ENCODE measurements at regions not wholly inside any gene's neighbourhood (a gene's known extent, or its start where the extent isn't known, plus 50 kb on each side); places are given as distances from the start of the nearest gene placed in this dataset.

DNA sequence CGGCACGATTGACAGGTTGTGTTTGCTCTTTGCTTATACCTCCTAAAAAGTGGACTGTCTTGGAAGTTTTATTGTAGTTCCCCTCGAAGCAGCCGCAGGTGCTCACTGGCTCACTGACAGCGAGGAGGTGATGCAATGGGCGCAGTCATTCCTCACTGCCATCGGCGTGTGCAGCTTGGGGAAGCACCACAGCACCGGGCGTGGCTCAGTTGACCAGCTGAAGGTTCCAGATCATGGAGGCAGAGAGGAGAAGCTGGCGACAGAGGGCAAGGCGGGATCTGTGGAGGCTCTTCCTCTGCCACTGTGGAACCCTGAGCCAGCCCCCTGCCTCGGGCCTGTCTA is 72.1 kb upstream of the TNRC6C start:
- DNase-seq (ENCODE audit: low spot score): no peak

DNA sequence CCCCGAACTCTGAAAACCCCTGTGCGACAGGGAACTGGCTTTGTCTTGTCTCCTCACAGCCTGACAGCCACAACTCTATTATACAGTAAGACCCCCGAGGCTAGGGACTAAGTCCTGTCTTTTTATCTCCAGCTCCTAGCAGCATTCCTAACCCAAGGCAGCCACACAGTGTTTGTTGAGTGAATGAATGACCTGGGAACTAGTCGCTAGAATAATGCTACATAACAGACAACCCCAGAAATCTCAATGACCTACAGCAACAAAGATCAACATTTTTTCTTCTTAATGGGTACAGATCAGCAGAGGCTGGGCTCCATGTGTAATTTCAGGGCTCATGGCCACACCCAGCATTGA is 71.4 kb upstream of the TNRC6C start:
- DNase-seq (ENCODE audit: low spot score): no peak

DNA sequence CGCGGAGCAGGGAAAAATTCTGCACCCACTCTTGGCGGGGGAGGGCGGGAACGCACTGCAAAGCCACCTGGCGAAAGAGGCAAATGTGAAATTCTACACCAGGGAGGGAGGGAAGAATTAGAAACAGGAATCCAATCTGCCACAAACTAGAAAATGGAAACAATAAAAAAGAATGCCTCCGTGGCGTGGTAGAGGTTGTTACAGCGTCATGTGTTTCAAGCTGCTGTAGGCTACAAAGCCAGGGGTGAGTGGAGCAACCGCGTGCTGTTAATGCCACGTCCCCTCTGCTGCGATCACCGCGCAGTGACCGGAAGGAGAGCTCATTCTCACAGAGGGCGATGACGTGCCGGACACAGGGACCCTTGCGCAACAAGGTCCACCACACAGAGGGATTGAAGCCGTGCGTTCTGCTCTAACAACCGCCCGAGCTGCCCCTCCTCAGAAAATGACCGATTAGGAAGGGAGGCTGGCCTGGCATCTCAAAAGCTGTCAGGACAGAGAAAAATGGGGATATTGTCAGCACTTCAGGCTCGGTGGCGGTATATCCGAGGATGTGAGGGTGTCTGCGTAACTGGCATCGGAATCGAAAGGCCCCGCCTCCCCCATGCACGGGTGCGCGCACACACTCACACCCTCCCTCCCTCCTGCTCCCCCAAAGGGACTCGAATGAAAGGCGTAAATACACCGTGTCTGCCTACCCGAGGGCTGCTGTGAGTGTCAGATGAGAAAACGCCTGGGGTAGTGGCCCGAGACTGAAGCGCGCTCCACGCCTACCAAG is 70.8 kb upstream of the TNRC6C start:
- DNase-seq (ENCODE audit: low spot score): peak; percentile 73

DNA sequence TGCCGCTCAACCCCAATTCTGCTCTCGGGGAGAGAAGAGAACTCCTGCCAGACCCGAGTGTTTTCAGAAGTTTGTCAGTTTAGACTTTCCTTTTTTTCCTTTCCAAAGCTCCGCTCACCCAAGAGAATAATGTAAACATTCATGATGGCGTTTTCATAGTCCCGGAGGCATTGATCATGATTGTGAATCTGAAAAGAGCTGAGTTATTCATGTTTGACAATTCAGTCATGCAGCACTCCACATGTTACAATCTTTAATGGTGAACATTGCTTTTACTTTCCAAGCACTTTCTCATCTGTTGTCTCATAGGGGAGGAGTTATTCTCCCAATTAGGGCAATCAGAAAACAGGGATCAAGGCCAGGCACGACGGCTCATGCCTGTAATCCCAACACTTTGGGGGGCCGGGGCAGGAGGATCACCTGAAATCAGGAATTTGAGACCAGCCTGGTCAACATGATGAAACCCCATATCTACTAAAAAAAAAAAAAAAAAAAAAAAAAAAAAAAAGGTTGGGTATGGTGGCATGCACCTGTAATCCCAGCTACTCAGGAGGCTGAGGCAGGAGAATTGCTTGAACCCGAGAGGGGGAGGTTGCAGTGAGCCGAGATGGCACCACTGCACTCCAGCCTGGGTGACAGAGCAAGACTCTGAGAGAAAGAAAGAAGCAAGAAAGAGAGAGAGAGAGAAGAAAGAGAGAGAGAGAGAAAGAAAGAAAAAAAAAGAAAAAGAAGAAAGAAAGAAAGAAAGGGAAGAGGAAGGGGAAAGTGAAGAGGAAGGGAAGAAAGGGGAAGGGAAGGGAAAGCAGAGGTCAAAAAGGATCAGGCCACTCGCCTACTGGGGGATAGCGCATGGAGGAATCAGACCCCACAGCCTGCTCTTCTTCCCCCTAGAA is 70.0 kb upstream of the TNRC6C start:
- DNase-seq (ENCODE audit: low spot score): no peak

DNA sequence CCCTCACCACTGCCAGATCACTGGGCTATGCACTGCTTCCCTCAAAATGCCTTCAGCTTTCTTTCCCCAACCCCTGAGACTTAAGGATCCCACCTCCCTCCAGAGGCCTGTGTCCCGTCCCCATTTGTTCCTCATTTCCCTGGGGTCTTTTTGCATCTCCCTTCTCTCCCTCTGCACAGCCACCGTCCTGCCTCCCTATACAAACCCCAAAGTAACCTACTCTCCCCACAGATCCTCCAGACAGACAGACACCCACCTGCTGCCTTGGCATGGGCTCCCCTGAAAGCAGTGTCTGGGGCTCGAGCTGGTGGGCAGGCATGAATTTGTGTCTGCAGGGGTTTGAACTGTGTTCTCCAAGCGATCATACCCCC is 69.4 kb upstream of the TNRC6C start:
- no peak for DNase-seq (ENCODE audit: low spot score)

DNA sequence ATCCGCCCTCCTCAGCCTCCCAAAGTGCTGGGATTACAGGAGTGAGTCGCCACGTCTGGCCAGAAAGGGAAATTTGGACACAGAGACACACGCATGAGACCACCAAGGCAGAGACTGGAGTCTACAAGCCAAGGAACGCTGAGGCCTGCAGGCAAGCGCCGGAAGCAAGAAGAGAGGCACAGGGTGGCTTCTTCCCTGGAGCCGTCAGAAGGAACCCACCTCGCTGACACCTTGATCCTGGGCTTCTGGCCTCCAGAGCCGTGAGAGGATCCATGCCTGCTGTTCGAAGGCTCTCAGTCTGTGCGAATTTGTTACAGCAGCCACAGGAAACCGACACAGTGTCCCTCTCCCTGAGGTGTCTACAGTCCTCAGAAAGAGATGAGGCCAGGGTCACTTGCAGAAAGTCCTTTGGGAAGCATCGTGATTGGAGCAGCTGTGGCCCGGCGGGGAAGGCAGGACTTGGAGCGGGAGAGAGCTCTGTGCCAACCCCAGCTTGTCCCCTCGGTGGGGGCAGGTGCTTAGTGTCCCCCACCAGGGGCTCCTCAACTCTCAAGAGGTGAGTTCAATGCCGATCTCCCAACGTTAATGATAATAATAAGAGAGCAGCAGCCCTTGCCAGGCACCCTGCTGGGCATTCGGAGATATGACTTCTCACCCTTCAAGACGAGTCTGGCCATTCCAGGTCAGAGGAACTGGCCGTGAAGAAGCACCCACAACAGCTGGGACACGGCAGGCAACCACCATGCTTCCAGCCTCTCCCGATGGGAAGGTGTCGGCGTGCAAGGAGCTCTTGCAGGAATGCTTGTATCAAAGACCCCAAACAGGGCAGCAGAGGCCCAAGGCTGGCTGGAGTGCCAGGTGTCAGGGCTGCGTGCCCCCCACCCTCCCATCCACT is 68.4 kb upstream of the TNRC6C start:
- DNase-seq (ENCODE audit: low spot score): no peak

DNA sequence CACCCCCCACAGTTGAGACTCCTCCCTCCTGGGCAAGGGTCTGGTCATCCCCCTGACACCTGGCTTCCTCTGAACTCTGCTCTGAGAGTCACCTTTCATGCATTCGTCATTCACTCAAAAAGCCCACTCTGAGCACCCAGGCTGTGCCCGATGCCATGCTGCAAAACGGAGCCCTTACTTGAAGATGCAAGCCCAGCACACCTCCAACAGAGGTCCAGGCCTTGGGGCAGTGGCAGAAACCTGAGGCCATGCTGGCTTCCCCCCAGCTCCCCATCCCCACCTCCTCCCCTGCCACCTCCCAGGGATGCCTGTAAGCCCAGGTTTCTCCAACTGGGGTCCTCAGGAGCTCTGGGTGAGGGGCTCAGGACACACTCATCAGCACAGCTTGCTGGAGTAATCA is 67.7 kb upstream of the TNRC6C start:
- DNase-seq (ENCODE audit: low spot score): no peak

DNA sequence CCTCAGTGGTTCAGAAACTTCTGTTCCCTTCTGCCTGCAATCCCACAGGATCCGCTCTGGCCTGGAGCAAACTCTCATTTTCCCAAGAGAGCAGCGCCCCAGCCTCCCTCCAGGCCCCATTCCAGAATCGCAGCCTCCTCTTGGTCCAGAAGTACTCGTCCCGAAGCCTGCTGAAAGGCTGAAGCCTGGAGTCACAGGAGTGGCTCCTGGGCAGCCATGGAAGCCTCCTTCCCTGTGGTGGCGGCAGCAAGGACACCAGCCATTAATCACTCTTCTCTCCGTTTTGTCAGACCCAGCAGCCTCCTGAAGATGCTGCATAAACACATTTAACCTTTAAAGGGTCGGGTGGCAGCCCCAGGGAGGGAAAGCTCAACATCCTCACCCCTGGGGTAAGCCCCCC is 66.9 kb upstream of the TNRC6C start:
- no peak for DNase-seq (ENCODE audit: low spot score)

DNA sequence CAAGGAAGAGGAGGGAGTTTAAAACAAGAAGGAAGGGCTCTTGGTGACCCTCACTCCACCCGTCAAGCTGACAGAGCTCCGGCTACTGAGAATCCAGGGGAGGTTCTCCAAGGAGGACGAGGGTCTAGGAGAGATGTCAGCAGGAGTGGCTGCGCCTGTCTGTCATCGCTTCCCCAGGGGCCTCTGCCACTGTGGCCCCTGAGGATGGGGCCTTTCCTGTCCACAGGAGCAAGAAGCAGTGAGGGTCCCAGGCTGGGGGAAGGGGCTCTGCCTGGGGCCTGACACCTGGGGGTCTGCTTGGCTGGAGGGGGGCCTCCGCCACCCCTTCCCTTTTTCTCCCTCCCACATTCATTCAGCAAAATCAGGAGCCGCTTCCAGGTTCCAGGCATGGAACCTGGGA is 66.5 kb upstream of the TNRC6C start:
- DNase-seq (ENCODE audit: low spot score): no peak

DNA sequence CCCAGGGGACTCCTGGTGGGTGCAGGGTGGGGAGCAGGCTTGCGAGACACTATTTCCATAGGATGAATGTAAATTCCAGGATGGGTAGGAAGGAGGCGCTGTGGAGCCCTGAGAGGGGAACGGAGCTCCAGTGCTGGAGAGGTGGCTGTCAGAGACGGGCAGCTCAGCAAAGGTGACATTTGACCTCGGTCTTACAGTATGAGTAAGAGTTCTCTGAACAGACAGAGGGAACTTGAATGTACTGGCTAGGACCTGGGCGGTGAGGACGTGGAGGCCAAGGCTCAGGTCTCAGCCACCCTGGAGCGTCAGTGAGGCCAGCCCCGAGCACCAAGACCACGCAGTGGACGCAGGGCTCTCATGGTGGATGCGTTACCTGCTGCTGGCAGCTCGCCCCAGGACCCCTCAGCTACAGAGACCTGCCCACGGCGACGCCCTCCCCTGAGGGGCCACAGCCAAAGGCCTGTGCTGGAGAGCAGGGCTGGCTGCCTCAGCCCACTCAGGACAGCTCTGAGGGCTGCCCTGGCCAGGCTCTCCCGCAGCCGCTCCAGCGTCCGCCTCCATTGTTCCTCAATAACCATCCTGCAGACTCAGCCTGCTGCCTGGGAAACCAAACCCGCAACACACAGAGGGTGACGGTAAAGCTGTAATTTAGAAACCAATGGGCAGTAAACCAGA is 65.9 kb upstream of the TNRC6C start:
- DNase-seq (ENCODE audit: low spot score): no peak

DNA sequence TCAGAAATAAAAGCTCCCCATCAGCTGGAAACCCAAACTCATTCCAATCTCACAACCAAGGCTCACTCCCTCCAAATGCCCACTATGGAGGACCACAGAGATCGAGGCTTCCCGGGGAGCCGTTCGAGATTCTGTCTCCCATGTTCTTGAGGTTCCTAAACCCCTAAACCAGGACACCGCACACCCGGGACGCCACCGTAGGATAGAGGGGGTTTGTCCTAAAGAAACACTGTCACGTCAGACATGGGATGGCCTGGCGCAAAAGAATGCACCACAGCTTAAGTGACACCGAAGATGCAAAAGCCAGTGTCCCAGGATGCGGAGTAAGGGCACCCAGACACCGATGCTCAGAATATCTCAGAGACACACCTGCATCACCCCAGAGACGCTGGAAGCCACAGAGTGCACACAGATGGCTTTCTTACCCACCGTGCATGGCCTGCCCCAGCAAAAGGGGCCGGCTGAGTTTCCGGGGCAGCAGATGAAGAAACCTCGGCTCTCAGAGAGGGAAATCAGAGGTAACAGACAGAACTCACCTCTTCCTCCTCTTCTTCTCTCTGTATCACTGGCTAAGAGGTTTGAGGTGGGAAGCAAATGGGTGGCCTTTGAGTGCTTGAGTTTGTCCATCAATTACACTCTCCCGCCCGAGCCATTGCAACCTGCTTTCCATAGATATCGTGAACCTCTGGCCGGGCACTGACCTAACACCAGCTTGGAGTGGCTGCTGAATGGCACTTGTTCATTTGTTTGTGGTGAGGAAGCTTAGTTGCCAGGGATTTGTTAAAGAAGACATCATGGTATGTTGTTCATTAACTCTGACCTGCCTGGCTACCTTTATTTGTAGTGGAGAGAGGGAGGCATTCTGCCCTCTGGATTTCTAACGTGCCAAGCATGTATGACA is 65.1 kb upstream of the TNRC6C start:
- no peak for DNase-seq (ENCODE audit: low spot score)

DNA sequence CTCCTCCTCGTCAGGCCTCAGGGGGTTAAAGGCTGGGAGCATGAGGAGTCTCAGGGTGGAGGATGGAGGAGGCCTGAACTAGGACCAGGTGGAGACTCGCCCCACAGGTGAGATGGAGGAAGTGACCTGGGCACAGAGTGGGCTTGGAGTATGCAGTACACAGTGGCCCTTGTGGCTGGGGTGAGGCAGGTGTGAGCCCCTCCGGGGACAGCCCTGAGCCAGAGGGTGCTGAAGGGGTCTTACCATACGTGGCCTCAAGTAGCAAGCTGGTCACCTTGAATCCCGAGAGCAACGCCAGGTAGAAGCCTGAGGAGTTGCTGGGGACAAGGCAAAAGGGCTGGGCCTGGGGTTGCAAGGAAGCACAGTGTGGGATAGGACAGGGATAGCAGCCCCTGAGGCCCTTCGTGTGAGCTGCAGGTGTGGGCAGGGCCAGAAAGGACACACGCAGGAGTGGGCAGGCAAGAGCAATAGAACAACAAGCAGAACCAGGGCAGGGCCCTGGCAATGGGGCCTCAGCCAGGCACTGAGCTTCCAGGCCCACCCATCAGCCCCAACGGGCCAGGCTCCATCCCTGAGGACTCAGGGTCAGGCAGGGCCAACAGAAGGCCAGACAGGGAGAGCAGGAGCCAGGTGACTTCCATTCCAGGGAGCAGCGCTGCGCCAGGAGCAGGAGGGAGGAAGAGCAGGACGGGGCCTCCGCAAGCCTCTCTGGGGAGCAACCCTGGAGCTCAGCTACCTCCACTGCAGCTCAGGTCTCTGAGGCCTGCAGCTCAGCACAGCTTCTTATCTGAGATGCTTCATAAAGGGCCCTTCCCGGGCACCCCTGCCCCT is 64.2 kb upstream of the TNRC6C start:
- DNase-seq (ENCODE audit: low spot score): no peak

DNA sequence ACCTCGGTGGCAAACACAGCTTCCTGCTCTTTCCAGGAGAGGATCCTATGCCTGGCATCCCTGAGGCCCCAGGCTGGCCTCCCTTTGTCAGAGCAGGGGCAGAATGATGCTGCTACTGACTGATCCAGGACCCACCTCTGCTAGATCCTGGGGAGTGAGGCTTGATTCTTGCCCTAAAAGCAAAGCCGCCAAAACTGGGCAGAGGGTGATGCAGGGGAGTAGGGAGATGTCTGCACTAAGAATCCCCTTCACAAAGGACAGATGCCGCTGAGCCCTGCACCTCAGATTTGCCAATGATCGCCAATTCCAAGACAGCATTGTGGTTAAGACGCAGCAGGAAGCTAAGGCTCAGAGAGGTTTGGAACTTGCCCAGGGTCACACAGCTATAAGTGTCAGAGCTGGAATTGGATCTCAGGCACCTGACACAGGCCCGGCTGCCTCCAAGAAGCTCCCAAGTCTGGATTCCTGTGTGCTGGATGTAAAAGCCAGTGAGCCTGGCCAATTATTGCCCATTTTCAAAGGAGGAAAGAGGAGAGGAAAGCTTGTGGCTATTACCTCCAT is 60.7 kb upstream of the TNRC6C start:
- DNase-seq (ENCODE audit: low spot score): no peak

DNA sequence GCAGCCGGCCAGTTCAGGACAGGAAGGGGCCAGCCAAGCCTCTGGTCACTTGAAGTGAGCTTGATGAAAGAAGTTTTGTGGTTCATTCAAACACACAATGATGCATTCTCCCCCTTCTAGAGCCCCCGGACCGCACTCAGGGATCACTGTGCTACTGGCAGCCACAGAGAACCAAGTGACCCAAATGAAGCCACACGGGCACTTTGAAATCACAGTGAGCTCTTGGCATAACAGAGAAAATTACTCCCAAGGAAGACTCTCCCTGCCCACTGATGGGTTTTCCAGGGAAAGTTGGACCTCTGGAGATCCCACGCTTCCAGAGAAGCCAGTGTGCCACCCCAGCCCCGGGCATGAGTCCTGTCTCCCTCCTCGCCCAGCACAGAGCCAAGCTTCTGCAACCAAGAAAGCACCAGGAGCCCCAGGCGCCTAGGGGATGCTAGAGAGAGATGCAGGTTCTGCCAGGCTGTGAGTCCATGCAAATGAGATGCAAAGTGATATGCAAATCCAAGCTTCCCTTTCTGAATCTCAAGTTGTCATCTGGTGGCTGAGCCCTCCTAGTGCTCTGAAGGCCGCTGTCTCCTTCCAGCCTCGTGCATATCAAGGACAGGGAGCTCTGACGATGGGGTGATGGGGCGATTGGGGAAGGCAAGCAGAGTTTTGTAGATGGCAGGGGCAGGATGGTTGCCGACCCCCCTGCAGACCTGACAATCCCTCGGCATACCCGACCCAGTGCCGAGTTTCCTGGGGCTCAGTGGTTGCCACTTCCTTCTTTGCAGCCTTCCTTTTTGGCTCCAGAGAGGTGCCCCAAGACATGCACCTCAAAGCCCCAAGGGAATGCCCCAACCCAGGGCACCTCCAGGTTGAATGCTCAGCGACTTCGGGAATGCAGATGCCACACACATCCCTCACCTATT is 59.7 kb upstream of the TNRC6C start:
- no peak for DNase-seq (ENCODE audit: low spot score)

DNA sequence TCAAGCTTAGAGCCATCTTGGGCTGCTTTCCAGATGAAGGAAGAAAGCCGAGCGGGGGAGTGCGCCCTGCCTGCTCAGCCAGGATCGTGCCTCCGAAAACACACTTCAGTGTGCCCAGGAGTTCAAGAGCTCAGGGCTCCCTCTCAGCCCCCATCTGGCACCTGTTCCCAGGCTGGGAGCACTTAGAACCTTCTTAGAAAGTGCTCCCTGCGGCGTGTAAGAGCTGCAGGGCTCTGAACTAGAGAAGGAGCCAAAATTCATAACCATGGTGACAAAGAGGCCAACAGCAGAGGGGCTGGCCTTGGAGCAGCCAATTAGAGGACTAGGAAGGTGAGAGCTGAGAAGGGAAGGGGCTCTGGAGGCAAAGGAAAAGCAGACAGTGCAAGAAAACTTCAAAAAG is 59.0 kb upstream of the TNRC6C start:
- DNase-seq (ENCODE audit: low spot score): no peak

DNA sequence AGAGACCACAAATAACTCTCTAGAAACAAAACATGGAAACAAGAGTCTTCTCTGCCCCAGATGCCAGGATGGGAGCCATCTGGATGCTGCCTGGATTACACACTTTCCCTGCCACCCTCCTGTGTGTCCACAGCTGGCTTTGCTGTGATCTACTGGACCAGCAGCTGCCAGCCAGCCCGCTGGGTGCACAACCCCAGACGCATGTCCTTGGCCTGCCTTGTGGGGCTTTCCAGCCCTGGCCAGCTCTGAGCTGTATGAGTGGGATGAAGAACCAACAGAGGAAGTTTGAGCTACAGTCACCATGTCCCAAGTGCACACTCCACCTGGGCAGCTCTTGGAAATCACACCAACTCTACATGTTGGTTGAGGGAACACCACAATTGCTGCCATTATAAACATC is 57.0 kb upstream of the TNRC6C start:
- no peak for DNase-seq (ENCODE audit: low spot score)

DNA sequence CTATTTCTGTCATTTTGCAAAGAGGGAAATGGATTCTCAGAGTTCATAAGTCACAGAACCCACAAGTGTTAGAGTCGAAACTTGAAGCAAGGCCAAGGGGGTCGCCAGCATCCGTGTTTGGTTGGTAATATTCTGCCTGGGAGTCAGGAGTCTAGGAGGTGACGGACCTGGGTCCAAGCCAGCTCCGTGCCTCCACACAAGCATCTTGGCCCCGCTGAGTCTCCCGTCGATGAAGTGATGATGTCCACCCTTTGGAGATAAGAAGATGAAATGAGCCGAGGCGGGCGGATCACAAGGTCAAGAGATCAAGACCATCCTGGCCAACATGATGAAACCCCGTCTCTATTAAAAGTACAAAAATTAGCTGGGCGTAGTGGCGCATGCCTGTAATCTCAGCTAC is 53.2 kb upstream of the TNRC6C start:
- no peak for DNase-seq (ENCODE audit: low spot score)

DNA sequence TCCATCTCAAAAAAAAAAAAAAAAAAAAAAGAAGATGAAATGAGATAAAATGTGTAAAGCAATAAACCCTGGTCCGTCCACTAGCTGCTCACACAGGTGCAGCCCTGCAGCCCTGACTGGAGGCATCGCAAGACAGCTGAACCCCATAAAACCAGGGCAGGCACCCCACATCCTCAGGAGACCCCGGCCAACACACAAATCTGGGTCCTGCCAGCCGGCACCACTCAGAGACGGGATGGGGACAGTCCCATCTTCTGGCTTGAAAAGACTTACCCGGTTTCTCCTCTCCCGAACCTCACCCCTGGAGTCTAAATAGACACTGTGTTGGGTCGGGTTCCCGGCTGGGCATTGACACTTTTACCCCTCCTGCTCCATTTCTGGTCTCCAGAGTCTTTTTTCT is 52.7 kb upstream of the TNRC6C start:
- no peak for DNase-seq (ENCODE audit: low spot score)

DNA sequence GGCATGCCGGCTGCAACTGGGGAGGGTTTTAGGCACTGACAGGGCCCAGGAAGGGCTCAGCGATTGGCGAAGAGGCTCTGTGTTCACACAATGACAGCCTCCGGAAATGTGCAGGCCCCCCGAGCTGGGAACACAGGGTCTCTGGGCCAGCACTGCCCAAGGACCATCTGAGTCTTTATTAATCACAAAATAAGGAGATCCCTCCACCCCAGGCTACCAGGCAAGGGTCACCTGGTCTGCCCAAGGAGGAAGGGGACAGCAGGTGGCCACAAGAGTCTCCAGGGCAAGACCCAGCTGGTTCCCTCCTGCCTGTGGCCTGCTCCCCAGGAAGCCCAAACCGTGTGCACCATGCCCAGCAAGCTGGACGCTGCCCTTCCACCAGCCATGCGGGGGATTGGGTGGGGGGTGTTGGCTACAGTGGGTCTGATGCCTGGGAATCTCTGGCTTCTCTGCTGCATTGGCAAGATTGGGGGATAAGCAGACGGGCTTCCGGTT is 52.1 kb upstream of the TNRC6C start:
- DNase-seq (ENCODE audit: low spot score): no peak
